Right renal pelvis (tissue), 4 donors: ENCODE measurements at regions not wholly inside any gene's neighbourhood (a gene's known extent, or its start where the extent isn't known, plus 50 kb on each side); places are given as distances from the start of the nearest gene placed in this dataset.
"Not testable (repeated sequence)": the region's sequence is repeated elsewhere in the genome, so short reads cannot be mapped to it uniquely, and the experiment has no call there.

Source experiments
- DNase-seq, 4 donors: peaks; one replicate each; pipeline ENCODE4 v3.0.0-alpha.2; 2013; ENCODE audit warnings: low read depth in 4 of 4, low spot score in 3 of 4, missing footprints in 1 of 4

DNA sequence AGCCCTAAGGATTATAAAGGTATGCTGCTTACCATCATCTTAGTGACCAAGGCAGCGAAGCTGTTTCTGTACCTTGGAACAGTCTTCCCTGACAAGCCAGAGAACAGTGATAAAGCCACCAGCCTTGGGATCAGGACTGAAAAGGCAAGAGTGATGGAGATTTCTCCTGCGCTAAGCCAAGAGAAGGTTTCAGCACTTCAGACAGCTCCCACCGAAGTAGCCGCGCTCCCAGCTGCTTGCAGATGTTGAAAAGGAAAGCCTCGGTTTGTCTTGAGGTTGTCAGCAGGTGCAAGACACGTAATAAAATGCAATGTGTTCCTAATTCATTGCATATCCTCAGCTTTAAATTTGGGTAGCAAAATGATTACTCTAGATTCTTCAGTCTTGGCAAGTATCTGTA, 171.0 kb downstream of the ATP6V0E2 start:
- DNase-seq: peak; percentile 37 to 53 (median 45)

DNA sequence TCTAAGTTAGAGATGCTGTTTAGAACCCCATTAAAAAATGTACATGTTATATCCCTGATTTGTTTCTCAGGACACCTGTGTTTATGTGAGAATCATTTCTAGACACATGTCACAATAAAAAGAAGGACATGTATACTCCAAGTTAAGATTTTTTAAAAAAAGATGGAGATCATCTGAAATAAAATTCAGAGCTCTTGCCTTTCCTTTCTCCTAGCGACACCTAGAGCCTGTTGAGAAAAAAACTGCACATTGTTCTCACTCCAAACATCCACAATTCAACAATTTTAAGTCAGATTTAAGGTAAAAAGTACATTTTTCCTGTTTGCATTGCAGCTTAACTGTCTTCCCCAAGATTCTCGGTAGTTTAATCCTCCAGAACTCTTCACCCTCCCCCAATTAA, 171.8 kb downstream of the ATP6V0E2 start:
- not testable (repeated sequence) for DNase-seq

DNA sequence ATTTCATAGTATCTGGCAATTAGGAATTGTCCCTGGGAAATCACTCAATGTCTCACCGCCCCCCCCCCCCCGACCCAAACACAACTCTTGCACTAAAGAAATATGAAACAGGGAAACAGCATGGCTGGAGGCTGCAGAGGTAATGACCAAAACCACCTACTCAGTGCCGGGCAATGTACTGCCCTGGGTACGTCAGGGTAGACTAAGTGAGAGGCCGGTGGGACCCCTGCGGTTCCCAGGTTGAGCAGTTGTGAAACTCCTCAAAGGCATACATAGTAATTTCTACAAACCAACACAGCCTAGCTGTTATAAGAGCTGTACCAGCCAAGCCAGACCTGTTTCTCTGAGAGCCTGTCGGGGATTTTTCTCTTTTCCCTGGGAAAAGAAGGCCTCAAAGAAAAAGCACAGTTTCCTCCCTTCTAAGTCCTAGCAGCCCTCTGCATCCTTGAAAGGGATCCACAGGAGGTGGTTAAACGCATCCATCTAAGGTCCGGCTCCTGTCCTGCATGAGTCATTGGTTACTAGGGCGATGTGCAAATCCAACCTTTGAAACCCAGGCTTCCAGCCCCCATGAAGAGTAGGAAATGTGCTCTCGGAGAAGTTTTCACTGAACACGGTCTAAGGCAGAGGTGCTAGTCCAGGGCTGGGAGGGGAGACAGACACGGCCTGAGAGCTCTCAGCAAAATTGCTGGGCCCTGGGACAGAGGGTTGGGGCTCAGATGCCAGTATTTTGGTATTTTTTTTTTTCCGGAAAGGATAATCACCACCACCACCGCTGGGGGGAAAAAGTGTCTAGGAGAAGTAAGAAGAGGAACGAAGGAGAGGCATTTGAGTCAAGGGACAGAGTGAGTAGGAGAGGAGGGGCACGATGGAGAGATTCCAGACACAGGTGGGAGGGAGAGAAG, 172.8 kb downstream of the ATP6V0E2 start:
- DNase-seq: not testable (repeated sequence)

DNA sequence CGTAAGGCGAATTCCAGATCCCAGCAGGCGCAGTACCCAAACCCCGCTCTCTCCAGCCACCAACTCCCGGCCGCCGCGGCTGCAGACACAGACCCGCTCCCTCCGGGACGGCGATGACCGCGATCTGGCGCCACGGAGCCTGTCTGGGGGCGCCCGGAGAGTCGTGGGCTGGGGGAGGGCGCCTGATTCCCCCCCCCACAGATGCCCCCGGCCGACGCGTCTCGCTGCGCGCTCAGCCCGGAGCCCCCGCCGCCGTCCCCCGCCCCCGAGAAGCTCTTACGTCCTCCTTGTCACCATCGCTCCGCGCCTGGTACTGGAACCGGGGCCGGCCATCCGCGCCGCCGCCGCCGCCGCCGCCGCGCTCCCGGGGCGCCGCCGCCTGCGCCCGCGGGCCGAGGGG, 173.6 kb downstream of the ATP6V0E2 start:
- not testable (repeated sequence) for DNase-seq

DNA sequence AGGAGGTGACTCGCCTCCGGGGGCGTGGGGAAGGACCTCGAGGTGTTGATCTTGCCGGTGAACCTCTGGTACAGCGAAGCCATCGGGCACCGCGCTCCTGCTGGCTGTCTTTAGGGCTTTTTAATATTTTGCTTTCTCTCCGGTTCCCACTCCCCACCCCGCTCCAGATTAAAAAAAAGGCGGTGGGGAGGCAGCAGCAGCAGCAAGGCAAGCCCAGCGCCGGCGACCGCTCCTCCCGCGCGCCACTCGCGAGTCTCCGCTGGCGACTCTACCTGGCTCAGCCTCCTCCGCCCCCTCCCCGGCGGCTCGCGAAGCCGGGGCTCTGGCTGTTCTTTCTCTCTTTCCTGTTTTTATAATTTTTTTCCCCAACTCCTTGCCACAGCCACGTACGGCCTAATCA, 174.0 kb downstream of the ATP6V0E2 start:
- DNase-seq: not testable (repeated sequence)

DNA sequence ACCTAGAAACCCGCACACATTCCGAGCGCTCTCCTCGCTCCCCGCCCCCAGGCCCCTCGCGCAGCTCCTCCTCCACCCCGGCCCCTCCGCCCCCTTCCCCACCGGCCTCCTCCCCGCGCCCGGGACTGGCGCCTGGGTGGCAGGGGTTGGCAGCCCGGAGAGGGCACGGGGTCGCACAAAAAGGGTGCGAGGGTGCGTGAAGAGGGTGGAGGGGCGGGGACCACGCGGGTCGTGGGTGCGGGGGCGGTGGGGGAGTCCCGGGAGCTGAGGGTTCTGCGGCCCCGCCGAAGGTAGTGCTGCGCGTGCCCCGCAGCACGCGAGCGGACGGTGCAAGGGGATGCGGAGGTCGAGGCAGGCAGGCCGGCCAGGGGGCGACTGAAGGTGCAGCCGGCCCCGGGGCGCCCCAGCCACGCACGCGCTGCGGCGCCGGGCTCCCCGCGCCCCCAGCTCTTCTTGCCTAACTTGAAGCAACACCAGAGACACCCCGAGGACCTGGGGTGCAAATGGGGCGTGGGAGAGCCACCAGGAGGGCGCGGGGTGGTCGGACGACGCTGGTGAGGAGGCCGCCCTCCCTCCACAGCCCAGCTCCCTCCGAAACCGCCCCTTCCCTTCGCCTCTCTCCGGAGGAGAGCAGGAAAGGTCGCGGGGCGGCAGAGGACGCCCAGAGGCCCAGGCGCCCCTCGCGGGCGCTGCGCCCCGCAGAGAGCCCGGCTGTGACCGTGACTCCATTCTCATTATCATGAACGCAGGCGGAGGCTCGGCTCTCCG, 174.7 kb downstream of the ATP6V0E2 start:
- DNase-seq: not testable (repeated sequence)

DNA sequence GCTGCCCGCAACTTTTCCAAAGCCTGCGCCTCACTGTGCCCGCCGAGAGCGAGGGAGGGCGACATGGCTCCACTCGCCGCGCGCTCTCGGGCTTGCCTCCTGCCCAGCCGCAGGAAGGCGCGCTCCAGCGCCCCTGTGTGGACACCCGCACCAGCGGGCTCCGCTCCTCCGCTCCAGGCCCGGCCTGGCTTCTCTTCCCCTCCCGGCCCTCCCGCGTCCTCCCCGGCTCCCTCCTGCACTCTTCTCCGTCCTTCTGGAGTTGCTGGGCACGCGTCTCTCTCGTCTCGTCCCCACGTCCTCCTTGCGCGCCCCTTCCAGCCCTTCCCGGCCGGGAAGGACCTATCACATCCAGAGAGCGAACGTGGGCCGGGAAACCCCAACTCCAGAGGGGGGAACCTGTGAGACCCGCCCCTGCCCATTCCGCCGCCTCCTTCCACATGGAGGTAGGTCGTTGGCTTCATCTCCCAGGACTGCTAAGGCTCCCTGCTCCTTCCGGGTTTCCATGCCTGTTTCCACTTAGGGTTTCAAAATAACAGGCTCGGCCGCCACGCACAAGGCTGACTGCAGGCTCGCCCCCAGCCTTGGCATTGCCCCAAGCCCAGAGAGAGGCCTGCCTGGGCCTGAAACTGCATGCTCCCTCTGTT, 175.4 kb downstream of the ATP6V0E2 start:
- not testable (repeated sequence) for DNase-seq

DNA sequence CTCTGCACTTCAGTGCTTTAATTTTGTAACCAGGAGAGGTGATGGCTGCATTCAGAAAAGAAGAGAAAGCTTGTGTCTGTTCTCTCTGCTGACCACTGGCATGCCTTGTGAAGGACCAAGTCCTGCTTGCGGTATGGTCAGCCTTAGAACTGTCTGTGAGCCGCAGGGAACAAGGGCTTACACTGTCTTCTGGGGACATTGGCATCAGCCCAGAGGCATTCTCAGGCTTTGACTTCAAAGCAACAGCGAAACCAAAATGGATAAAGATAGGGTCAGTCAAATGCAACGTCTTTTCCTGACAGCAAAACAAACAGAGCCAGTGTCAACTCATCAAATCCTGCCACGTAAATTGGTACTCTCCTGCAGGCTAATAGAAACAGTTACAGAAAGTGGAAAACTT, 179.6 kb downstream of the ATP6V0E2 start:
- not testable (repeated sequence) for DNase-seq

DNA sequence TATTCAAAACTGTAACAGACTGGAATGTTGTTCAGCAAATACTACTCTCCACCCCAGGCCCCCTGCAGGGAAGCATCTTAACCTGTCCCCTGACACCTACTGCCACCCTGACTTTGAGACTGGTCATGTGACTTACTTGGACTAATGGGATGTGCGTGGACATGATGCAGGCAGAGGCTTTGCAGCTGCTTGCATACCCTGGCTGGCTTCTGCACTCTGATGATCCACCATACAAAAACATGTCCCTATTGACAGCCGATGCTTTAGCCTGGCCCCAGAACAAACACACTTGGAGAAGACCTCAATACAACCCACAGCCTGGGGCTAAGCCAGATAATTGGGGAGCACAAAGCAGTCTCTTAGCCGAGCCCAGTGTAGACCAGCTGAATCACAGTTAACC, 180.5 kb downstream of the ATP6V0E2 start:
- DNase-seq: not testable (repeated sequence)

DNA sequence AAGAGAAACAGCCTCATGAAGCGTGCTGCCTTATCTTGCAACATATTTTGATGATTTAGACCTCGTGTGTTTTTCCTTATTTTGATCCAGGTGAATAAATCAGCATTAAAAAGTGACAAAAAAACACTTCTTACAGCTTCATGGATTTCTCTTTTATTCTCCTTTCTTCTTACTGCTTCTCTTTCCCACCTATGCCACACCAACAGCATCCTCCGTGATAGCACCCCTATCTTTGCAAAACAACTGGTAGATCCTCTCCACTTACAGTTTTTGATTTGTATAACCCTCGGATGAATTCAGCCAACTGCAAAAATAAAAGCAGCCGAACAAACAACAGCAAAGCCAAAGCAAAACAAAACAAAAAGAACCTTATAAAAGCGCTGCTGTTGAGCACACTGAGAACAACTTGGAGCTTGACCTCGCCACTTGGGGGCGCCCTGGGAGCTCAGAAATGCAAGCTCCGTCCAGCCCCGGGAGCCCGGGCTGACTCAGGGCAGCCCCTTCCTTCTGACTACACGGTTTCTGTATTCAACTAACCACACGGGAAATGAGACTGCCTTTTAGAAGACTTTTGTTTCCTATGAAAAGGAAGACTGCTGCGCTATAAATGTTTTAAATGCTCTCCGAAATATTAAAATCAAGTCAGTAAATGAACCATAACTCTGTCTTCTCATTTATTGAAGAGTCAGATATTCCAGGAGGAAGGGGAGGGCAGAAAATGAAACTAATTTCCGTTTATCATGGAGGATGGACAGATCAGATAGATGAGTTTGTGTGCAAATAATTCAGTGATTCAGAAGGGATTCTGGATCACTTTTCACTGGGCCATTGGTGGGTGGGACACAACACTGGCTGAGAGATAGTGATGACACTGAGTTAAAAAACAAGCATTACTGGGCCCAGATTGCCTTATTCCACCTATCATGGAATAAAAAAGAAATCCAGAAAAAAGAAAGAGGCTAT, 186.8 kb downstream of the ATP6V0E2 start:
- DNase-seq: not testable (repeated sequence)

DNA sequence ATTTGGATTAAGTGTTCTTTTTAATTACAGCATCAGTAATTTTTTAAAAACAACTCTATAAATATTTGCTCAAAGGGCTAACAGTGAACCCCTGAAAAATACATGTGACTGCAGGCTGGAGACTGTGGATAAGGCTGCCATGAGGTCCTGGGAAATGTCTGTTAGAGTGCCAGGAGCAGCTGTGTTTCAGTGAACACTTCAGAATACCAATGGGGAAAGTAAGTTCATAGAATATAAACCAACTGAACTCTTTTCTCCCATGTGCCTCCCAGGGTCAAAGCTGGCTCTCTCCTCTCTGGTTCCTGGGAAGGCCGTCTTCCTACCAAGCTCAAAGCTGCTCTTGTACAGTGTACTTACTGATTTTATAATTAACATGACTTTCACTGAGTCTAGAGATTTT, 189.4 kb downstream of the ATP6V0E2 start:
- DNase-seq: not testable (repeated sequence)

DNA sequence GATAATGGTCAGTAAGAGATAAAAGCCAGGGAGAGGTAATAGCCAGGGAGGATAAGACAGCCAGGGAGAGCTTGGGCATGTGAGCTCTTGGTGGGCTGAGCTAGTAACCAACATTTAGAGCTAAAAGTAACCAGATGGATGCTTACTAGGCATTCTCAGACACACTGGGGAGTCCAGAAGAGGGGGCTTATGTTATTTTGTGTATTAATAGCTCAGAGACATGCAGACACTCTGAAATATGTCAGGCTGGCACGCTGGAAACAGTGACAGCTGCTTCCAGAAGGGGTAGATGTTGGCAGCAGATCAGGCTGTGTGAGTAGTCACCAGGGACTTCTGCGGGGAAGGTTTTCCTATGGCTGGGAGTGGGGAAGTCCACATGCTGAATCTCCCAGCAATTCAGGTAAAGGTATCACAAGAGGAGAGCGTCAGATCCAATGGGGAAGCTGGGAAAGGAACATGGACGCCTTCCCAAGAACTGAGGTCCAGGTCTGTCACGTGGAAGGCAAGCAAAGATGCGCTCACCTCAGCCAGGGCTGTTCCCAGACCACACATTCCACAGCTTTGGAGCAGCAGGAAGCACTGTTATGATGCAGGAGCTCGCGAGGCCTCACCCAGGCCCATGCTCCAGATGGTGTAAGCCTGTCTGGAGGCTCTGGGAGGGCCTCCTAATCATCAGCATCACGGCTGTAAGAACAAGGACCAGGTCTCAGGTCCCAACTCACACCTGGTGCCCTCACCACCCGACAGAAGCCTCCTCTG, 196.0 kb downstream of the ATP6V0E2 start:
- not testable (repeated sequence) for DNase-seq

DNA sequence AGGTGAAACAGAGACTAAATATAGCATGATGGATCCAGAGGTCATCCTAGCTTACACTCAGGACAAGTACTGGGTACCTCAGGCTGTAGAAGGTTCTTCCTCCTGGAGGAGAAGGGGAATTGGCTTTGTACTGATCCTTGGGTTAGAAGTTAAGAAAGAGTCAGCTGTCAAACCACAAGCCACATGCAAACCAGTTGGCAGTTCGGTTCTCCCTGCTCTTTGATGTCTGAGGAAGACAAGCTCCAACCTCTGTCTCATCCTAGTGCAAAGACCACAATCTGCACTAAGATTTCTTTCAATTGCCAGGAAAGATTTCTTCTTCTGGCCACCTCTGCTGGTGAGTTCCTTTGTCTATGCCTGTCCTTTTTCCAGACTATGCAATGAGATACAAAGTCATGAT, 203.8 kb downstream of the ATP6V0E2 start:
- not testable (repeated sequence) for DNase-seq

DNA sequence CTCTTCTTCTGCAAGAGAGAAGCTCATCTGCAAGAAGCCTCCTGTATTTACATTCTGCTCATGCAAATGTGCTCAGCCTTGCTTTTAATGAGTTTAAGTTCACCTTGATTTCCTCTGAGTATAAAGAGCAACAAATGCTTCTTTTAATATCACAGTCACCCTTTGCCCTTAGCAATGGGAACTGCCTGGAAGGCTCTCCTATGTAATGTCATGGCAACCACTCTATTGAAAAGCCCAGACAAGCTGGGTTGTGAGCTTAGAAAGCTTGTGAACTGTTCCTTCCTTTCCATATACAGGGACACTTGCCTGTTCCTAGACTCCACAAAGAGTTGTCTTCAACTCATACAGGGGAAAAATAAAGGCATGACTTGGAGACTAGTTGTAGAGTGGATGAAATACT, 208.1 kb downstream of the ATP6V0E2 start:
- DNase-seq: not testable (repeated sequence)

DNA sequence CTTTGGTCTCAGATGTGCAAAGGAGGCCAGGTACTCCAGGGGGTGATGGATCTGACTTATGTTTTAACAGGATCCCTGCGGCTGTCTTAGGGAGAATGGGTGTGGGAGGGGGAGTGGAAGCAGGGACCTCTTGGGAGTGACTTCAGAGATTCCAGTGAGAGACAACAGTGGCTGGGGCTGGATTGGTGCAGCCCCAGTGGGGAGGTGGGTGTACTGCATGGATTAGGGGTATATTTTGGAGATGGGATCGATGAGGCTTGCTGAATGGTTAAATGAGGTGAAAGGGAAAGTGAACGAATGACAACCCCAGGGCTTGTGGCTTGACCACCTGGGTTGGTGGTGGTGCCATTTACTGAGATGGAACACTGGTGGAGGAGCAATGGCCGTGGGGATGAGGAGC, 211.0 kb downstream of the ATP6V0E2 start:
- not testable (repeated sequence) for DNase-seq

DNA sequence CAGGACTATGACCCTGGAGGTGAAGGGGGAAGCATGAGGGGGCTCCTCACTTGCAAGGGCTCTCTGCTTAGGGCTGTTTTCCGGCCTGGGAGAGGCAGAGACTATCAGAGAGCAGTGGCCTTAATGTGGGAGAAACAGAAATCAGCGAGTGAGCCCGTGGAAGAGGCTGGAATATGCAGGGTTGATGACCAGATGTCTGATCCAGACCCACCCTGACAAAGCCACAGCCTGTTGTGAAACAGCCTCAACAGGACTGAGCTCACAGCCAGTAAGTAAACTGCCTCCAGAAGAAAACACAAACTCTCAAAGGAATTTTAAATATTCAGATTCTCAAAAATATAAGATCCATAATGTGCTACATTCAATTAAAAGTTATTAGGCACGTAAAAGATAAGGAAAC, 213.7 kb downstream of the ATP6V0E2 start:
- DNase-seq: not testable (repeated sequence)

DNA sequence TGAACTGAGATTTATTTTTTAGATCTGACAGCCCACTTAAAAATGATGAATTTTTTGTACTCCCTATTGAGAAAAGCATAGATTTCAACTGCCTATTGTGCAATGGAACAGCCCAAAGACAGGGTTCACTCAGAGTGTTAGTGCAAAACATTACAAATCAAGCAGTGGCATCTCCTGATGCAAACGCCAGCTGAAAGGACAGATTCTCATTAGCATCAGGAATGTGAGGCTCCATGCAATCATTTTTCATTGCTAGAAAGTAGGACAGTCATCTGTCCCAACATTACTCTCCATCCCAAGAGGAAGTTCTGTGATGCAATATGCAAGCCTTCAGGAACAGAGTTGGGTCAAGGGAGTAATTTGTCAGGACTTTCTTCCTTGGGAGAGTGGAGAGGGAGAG, 215.4 kb downstream of the ATP6V0E2 start:
- DNase-seq: not testable (repeated sequence)

DNA sequence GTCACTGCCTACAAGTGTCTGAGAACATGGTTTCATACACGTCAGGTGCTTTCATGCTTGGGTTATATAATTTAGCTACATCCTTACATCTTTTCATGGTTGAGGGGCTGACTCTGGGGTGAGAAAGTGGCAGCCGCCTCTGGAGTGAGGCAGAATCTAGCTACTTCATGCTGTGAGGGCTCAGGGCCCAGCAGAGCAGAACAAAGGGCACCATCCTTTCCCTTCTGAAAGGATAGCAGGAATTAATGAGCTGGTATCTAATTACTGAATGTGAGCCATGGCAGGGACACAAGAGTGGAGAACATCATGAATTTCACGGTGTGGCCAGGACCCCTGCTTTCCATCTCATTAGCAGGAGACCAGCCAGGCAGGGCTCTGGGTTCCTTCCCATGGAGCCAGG, 217.0 kb downstream of the ATP6V0E2 start:
- DNase-seq: not testable (repeated sequence)

DNA sequence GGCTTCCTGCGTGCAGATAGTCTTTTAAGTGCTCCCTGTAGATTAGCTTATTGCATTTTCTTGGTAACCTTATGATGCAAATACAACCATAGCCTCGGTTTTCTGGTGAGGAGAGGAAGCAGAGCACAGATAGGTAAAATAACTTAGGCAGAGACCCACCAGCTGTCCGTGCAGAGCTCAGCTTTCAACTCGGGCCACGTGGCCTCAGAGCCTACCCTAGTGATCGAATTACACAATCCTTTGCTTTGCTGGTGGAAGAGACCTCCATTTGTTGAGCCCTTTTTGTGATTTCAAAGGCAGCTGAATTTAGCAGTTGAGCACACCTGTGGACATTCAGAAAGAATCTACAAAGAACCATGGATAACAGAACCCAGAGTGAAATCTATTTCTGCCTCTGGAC, 220.1 kb downstream of the ATP6V0E2 start:
- DNase-seq: not testable (repeated sequence)
